Trophoblast cell (in vitro differentiated cells and primary cell): ENCODE measurements at regions not wholly inside any gene's neighbourhood (a gene's known extent, or its start where the extent isn't known, plus 50 kb on each side); places are given as distances from the start of the nearest gene placed in this dataset.

Experiments
- DNase-seq, 2 donors: peaks; one replicate each; pipeline ENCODE4 v3.0.0-alpha.2; 2016
- H2AFZ ChIP-seq: 2 replicates; pipeline ENCODE4 v1.6.1; 2013; ENCODE audit warnings: low read length, moderate library complexity, mild to moderate bottlenecking; ENCODE audit not compliant: insufficient read depth, poor library complexity
- H2AK5ac ChIP-seq: 2 replicates; pipeline ENCODE4 v1.6.1; 2013; ENCODE audit warnings: mild to moderate bottlenecking, low read length
- H2BK120ac ChIP-seq: 2 replicates; pipeline ENCODE4 v1.6.1; 2013; ENCODE audit warnings: low read length, mild to moderate bottlenecking, moderate library complexity; ENCODE audit not compliant: insufficient read depth, poor library complexity
- H2BK12ac ChIP-seq: 2 replicates; pipeline ENCODE4 v1.6.1; 2013; ENCODE audit warnings: mild to moderate bottlenecking, low read length, moderate library complexity
- H2BK5ac ChIP-seq: 2 replicates; pipeline ENCODE4 v1.6.1; 2013; ENCODE audit warnings: low read length, low read depth, moderate library complexity, mild to moderate bottlenecking; ENCODE audit not compliant: poor library complexity
- H3K14ac ChIP-seq: 2 replicates; pipeline ENCODE4 v1.6.1; 2013; ENCODE audit warnings: mild to moderate bottlenecking, low read length
- H3K18ac ChIP-seq: 2 replicates; pipeline ENCODE4 v1.6.1; 2013; ENCODE audit warnings: mild to moderate bottlenecking, low read length
- H3K23ac ChIP-seq: 2 replicates; pipeline ENCODE4 v1.6.1; 2013; ENCODE audit warnings: low read length
- H3K27ac ChIP-seq: 2 replicates; pipeline ENCODE4 v1.5.1; 2013; ENCODE audit warnings: low read depth, mild to moderate bottlenecking, inconsistent platforms, low read length, moderate library complexity
- H3K27me3 ChIP-seq: 2 replicates; pipeline ENCODE4 v1.6.1; 2013; ENCODE audit warnings: inconsistent platforms, mild to moderate bottlenecking, low read length, moderate library complexity; ENCODE audit not compliant: insufficient read depth
- H3K36me3 ChIP-seq, 2 experiments: 1 replicate in 1 of 2; 2 replicates in 1 of 2; pipeline ENCODE4 v1.6.1; 2013; ENCODE audit warnings: low read length in 2 of 2, mild to moderate bottlenecking in 2 of 2, moderate library complexity in 1 of 2; ENCODE audit not compliant: insufficient read depth in 2 of 2, control insufficient read depth in 1 of 2
- H3K4ac ChIP-seq: 2 replicates; pipeline ENCODE4 v1.6.1; 2013; ENCODE audit warnings: low read depth, mild to moderate bottlenecking, low read length, moderate library complexity
- H3K4me1 ChIP-seq, 2 experiments: 1 replicate in 1 of 2; 2 replicates in 1 of 2; pipeline ENCODE4 v1.6.1; 2013; ENCODE audit warnings: low read length in 2 of 2, mild to moderate bottlenecking in 2 of 2, moderate library complexity in 1 of 2; ENCODE audit not compliant: insufficient read depth in 2 of 2, control insufficient read depth in 1 of 2
- H3K4me2 ChIP-seq: 2 replicates; pipeline ENCODE4 v1.6.1; 2013; ENCODE audit warnings: inconsistent platforms, mild to moderate bottlenecking, low read length, moderate library complexity
- H3K4me3 ChIP-seq: 2 replicates; pipeline ENCODE4 v1.5.1; 2013; ENCODE audit warnings: mild to moderate bottlenecking, low read depth, low read length, inconsistent platforms
- H3K79me1 ChIP-seq: one replicate; pipeline ENCODE4 v1.6.1; 2013; ENCODE audit warnings: low read length
- H3K79me2 ChIP-seq: 2 replicates; pipeline ENCODE4 v1.6.1; 2013; ENCODE audit warnings: low read length, mild to moderate bottlenecking; ENCODE audit not compliant: control insufficient read depth, insufficient read depth, poor library complexity
- H3K9ac ChIP-seq: 2 replicates; pipeline ENCODE4 v1.6.1; 2013; ENCODE audit warnings: mild to moderate bottlenecking, low read length
- H3K9me3 ChIP-seq: 2 replicates; pipeline ENCODE4 v1.6.1; 2013; ENCODE audit warnings: low read depth, mild to moderate bottlenecking, control low read depth, inconsistent platforms, low read length; ENCODE audit not compliant: insufficient read depth
- H4K12ac ChIP-seq: 2 replicates; pipeline ENCODE4 v1.6.1; 2013; ENCODE audit warnings: low read depth, mild to moderate bottlenecking, low read length, moderate library complexity
- H4K8ac ChIP-seq: 2 replicates; pipeline ENCODE4 v1.6.1; 2013; ENCODE audit warnings: low read depth, mild to moderate bottlenecking, low read length, moderate library complexity
- H4K91ac ChIP-seq: one replicate; pipeline ENCODE4 v1.6.1; 2013; ENCODE audit warnings: low read depth, mild to moderate bottlenecking, low read length, moderate library complexity
- whole genome bisulfite sequencing: extraction: QIAGEN DNeasy Blood & Tissue Kit; methylation state at CpG from one replicate; pipeline ENCODE4 v1.1.7; 2013; ENCODE audit warnings: missing lambda C conversion rate; ENCODE audit not compliant: insufficient read length, insufficient coverage; ENCODE audit errors: extremely low coverage; 5-methylcytosine and 5-hydroxymethylcytosine counted together

GRCh38 chr2:187646556-187646955, 92.3 kb upstream of the TFPI start:
- no peaks in the 10 kb centered on the region for H3K27me3 ChIP-seq
- WGBS = no CpG with 5 or more reads among the region's 1 CpG
- H2BK120ac ChIP-seq = no peak overlapping the region

GRCh38 chr2:187654535-187654934, 100.3 kb upstream of the TFPI start:
- no peak overlapping the region for H3K4me3 ChIP-seq
- H2BK120ac ChIP-seq = no peak overlapping the region

More at GRCh38 chr2:187646556-187646955, 92.3 kb upstream of the TFPI start:
- no peaks in the 10 kb centered on the region for H3K36me3 ChIP-seq
- no peak overlapping the region for H3K18ac ChIP-seq
- H3K4ac ChIP-seq = no peak overlapping the region
- H2BK12ac ChIP-seq = no peak overlapping the region
- H4K91ac ChIP-seq = no peak overlapping the region
- H3K79me1 ChIP-seq = no peaks in the 10 kb centered on the region
- no peak overlapping the region for H3K4me3 ChIP-seq
- H2AFZ ChIP-seq = no peak overlapping the region
- no peak overlapping the region for H3K9ac ChIP-seq
- no peak overlapping the region for H4K12ac ChIP-seq
- no peaks in the 10 kb centered on the region for H3K9me3 ChIP-seq
- H3K23ac ChIP-seq = no peak overlapping the region
- no peaks in the 10 kb centered on the region for H3K79me2 ChIP-seq
- no peak overlapping the region for H4K8ac ChIP-seq
- no peak overlapping the region for H3K4me2 ChIP-seq
- no peak overlapping the region for H3K14ac ChIP-seq
- no peak for DNase-seq
- H3K27ac ChIP-seq = no peak overlapping the region
- no peaks in the 10 kb centered on the region for H3K4me1 ChIP-seq
- H2BK5ac ChIP-seq = no peak overlapping the region
- no peak overlapping the region for H2AK5ac ChIP-seq

GRCh38 chr2:187655001-187655400, 100.8 kb upstream of the TFPI start:
- Histone ChIP-seq H3K14ac (no peak overlapping the region), H2BK12ac (no peak overlapping the region), H3K9me3 (no peaks in the 10 kb centered on the region), H4K8ac (no peak overlapping the region), H3K23ac (no peak overlapping the region), H2AFZ (no peak overlapping the region), H3K9ac (no peak overlapping the region), H4K12ac (no peak overlapping the region), H3K4me1 (no peaks in the 10 kb centered on the region), H3K18ac (no peak overlapping the region), H3K79me1 (no peaks in the 10 kb centered on the region), H2BK5ac (no peak overlapping the region), H2BK120ac (no peak overlapping the region), H2AK5ac (no peak overlapping the region), H3K27ac (no peak overlapping the region), H3K79me2 (no peaks in the 10 kb centered on the region), H3K36me3 (no peaks in the 10 kb centered on the region), H3K27me3 (no peaks in the 10 kb centered on the region), H3K4me2 (no peak overlapping the region), H3K4ac (no peak overlapping the region), H4K91ac (no peak overlapping the region), H3K4me3 (no peak overlapping the region)
- WGBS = no CpG with 5 or more reads among the region's 9 CpGs
- no peak for DNase-seq

More at GRCh38 chr2:187654535-187654934, 100.3 kb upstream of the TFPI start:
- H3K18ac ChIP-seq = no peak overlapping the region
- no peak overlapping the region for H2BK5ac ChIP-seq
- H4K12ac ChIP-seq = no peak overlapping the region
- H3K27ac ChIP-seq = no peak overlapping the region
- H3K4me2 ChIP-seq = no peak overlapping the region
- no peak overlapping the region for H3K23ac ChIP-seq
- H3K4ac ChIP-seq = no peak overlapping the region
- H4K91ac ChIP-seq = no peak overlapping the region
- H3K4me1 ChIP-seq = no peaks in the 10 kb centered on the region
- no peak overlapping the region for H2BK12ac ChIP-seq
- H3K9ac ChIP-seq = no peak overlapping the region
- H3K9me3 ChIP-seq = no peaks in the 10 kb centered on the region
- no peak for DNase-seq
- H3K14ac ChIP-seq = no peak overlapping the region
- H3K36me3 ChIP-seq = no peaks in the 10 kb centered on the region
- H3K79me2 ChIP-seq = no peaks in the 10 kb centered on the region
- H2AK5ac ChIP-seq = no peak overlapping the region
- WGBS = no CpG with 5 or more reads among the region's 4 CpGs
- no peaks in the 10 kb centered on the region for H3K27me3 ChIP-seq
- no peak overlapping the region for H2AFZ ChIP-seq
- no peaks in the 10 kb centered on the region for H3K79me1 ChIP-seq
- no peak overlapping the region for H4K8ac ChIP-seq

- Histone ChIP-seq H3K27me3 (no peaks in the 10 kb centered on the region), H4K91ac (no peak overlapping the region)
Measured at GRCh38 chr2:187656123-187656522, 101.9 kb upstream of the TFPI start.

More at GRCh38 chr2:187656123-187656522, 101.9 kb upstream of the TFPI start:
- no peak overlapping the region for H2AK5ac ChIP-seq
- no peak for DNase-seq
- no peak overlapping the region for H3K27ac ChIP-seq
- no peak overlapping the region for H3K23ac ChIP-seq
- no peak overlapping the region for H2BK12ac ChIP-seq
- H3K14ac ChIP-seq = no peak overlapping the region
- H4K12ac ChIP-seq = no peak overlapping the region
- no peak overlapping the region for H3K4me2 ChIP-seq
- no peak overlapping the region for H4K8ac ChIP-seq
- no peak overlapping the region for H3K18ac ChIP-seq
- no peak overlapping the region for H3K4ac ChIP-seq
- no peaks in the 10 kb centered on the region for H3K36me3 ChIP-seq
- no peak overlapping the region for H3K4me3 ChIP-seq
- H2AFZ ChIP-seq = no peak overlapping the region
- H3K4me1 ChIP-seq = no peaks in the 10 kb centered on the region
- no peaks in the 10 kb centered on the region for H3K9me3 ChIP-seq
- H3K79me1 ChIP-seq = no peaks in the 10 kb centered on the region
- no CpG with 5 or more reads among the region's 4 CpGs for WGBS
- H2BK5ac ChIP-seq = no peak overlapping the region
- no peaks in the 10 kb centered on the region for H3K79me2 ChIP-seq
- H3K9ac ChIP-seq = no peak overlapping the region
- no peak overlapping the region for H2BK120ac ChIP-seq
